Inflammatory macrophage (primary cell): ENCODE measurements at regions not wholly inside any gene's neighbourhood (a gene's known extent, or its start where the extent isn't known, plus 50 kb on each side); places are given as distances from the start of the nearest gene placed in this dataset.
"Not testable (repeated sequence)": the region's sequence is repeated elsewhere in the genome, so short reads cannot be mapped to it uniquely, and the experiment has no call there.

ENCODE experiments used
- DNase-seq, 2 donors: peaks; one replicate each; pipeline ENCODE4 v3.0.0-alpha.2; 2020 to 2022

GRCh38 chr18:60894254-60894945, 438.8 kb upstream of the CDH20 start:
- DNase-seq: no peak

DNA sequence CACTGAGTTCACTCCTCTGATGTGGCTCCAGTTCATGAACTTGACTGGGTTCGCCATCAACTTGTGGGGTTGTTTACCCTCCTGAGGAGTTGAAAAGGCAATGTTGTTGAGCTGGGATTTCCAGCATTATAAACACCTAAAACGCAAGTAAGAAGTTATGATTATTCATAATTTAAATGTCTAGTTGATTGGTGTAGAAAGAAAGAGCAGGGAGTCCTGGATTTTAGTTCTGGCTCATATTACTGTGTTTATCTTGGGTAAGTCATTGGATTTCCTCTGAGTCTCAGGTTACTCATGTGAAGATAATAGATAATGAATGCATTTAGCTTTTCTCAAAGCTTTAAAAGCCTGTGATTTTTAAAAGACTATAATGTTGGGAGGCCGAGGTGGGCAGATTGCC, 438.0 kb upstream of the CDH20 start:
- DNase-seq: no peak

DNA sequence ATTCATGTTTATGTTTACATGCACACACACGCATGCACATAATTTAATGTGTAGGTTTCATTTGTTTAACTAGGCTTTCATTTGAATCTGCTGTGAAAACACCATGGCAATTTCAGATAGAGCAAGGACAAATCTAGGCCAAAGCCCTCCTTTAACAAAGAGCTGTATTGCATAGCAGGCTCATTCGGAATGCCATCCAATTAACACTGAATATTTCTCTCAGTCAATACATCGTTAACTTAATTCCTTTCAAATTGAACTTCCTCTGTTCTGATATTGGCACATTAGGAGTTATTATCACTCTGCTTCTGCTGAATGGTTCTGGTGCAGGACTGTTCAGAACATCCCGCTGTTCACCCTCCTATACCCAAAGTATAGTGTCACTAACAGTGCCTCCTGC, 435.1 kb upstream of the CDH20 start:
- DNase-seq: no peak

DNA sequence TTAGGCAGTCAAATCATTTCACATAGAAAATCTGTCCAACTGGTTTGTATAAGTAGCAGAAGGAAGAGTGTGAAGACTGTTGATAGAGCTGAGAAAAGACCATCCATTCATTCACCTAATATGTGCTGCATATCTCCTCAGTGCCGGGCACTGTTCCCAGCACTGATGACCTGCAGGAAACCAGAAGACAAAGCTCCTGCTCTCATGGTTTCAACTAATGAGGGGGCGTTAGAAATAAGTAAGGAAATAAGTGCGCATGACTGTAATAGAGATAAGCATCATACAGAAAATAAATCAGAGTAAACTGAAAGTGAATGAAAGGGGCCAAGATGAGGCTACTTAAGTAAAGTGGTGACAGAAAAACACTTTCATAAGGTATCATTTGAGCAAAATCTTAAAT, 427.5 kb upstream of the CDH20 start:
- no peak for DNase-seq

- no peak for DNase-seq
Measured at GRCh38 chr18:60910534-60910933, 422.7 kb upstream of the CDH20 start.

DNA sequence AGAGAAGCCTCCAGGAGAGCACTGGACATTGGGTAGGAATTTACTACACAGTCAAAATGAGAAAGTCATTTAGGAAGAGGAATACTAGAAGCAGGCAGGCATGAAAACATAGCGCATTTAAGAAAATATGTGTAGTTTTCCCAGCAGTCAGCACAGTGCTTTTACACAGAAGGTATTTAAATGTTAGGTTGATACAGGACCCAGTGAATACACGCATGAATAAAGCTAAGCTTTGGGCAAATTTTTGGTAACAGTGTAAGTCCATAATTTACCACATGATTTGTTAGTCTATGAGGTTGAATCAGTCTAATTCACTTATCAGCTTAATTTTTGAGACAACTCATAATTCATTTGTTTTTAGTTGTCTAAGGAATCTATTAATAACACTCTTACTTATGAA, 421.7 kb upstream of the CDH20 start:
- DNase-seq: no peak

DNA sequence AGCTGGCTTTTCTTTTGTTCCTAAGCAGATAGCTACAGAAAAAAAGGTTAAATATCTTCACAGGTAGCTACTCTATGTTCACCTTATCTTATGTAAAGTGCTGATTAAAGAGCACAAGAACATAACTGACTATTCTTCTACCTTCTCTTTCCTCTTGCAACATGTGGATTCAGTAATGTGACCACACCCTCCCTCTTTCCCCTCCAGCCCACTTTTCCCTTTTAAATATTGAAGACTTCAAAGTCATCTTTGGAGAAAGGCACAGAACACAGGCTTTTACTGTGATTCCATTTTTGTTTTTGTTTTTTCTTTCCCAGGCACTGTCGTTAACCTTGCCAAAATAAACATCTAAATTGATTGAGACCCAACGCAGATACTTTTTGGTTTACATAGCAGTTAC, 418.1 kb upstream of the CDH20 start:
- no peak for DNase-seq

- not testable (repeated sequence) for DNase-seq
Measured at GRCh38 chr18:60918862-60919261, 414.4 kb upstream of the CDH20 start.

GRCh38 chr18:60925892-60926291, 407.3 kb upstream of the CDH20 start:
- DNase-seq: no peak

DNA sequence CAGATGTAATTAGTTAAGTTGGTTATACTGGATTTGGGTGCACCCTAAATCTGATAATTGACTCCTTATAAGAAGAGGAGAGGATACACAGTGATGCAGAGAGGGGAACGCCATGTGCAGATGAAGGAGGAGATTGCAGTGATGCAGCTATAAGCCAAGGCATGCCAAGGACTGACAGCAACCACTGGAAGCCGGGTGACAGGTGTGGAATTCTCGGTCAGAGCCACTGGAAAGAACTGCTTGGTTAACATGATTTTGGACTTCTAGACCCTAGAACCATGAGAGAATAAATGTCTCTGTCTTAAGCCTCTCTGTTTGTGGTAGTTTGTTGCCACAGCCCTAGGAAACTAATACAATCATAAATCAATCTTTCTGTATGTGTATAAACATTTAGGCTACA, 403.3 kb upstream of the CDH20 start:
- no peak for DNase-seq

DNA sequence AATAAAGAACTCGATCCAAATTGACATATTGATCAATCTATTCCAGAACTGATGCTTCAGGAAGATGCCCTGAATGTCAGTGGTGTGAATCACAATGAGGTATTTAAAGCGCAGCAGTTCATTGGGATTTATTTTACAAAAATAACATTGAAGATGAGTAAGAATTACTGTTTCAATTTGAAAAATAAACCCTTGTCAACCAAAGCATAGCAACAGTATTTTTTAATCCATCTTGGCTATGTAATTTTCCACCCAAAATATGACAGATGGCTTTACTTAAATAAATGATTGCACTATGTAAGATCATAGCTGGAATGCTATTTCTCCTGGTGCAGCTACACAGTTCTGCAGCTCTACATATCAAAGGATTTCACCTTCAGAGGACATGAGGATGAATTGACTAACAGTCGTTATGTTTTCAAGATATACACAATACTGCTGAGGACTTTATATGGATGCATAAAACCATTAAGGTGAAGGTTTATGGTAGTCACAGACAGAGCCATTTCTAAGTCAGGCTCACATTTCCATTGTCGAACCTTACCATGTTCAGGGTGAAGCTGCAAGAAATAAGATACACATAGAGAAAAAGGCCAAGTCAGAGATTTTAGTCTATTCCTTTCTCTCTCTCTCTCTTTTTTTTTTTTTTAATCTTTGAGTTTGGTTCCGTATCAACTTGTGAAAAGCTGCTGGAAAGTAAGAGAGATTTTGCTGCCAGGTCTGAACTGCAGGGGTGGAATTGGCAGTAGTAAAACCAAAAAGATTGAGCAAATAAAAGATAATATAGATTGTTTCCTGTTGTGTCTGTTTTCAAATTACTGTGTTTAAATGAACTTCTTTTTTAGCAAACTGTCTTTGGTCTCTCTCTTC, 398.0 kb upstream of the CDH20 start:
- DNase-seq: no peak

- no peak for DNase-seq
Measured at GRCh38 chr18:60936101-60936500, 397.1 kb upstream of the CDH20 start.

DNA sequence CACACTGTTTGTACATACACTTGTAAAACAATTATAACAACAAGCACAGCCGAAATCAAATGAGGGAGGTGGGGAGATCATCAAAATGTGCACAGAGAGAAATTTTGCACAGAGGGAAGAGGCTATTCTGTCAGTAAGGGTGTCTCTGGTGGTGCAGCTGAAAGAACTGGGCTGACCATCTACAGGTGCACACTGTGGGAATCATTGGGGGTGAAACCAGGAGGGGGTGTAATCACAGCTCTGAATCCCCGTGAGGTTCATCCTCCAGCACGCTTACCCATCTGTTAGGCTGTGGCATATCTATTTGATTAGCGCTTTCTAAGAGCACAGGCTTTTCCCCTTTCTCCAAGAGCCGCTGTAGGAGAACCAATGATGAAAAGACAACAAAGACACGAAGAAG, 389.9 kb upstream of the CDH20 start:
- no peak for DNase-seq

DNA sequence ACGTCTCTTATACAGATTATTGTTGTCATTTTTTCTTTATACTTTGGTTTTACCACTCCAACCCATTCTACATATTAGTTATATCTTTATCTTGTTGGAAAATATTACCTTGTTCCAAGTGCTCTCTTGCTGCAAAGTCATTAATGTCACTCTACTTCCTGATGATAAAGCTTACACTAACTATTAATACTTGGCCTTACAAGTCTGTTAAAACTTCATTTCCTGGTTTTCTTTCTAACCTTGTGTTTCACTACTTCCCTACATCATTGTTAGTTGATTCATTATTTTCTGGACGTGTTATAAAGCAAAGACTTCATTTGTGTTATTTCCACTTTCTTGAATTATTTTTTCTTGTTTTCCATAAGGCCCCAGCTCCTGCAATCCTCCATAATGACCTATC, 382.6 kb upstream of the CDH20 start:
- DNase-seq: no peak

DNA sequence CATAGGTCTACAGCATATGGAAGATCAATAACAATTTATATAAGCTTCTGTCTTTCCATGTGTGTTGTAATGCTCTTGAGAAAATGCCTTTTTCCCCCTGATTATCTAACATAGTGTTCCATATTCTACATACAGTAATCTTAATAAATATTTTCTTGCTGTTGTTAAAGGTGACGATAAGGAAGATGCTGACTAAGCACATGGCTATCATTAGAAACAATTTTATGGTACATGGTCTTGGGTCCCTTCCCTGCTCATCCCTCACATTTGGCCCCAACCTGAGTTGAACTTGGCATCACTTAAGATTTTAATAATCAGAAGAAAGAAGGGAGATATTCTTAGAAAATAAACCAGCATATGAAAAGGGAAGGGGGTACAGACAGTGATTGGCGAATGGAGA, 382.1 kb upstream of the CDH20 start:
- no peak for DNase-seq

- no peak for DNase-seq
Measured at GRCh38 chr18:60962625-60963024, 370.6 kb upstream of the CDH20 start.

DNA sequence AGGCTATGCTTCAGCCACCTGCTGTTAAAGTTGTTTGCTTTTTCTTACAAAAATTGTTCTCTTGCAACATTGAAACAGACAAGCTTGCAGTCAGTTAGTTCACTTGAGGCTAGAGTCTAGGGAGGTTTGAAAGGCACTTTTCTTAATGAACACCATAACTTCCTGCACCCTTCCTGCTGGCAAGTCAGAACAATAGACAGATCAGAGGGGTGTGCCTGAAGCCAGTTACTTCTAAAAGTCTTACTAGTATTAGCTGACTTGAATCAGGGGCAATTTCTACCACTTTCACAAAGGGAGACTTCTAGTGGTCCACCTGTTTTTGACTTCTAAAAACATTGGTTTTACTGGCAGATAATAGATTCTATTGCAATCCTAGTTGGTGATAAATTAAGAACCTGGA, 367.4 kb upstream of the CDH20 start:
- no peak for DNase-seq

DNA sequence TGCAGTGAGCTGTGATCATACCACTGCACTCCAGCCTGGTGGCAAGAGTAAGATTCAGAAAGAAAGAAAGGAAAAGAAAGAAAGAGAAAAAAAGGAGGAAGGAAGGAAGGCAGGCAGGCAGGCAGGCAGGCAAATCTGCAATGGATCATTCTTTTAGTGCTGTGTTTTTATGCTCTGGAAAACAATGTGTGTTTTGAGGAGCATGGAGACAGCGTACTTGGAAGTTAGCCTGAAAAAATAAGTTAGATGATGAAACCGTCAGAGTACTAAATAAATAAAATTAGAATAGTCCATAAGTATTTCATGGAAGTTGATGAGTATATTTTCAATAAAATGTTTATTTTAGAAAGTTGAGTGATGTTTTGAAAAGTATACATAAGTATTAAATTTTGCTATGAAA, 366.4 kb upstream of the CDH20 start:
- no peak for DNase-seq

DNA sequence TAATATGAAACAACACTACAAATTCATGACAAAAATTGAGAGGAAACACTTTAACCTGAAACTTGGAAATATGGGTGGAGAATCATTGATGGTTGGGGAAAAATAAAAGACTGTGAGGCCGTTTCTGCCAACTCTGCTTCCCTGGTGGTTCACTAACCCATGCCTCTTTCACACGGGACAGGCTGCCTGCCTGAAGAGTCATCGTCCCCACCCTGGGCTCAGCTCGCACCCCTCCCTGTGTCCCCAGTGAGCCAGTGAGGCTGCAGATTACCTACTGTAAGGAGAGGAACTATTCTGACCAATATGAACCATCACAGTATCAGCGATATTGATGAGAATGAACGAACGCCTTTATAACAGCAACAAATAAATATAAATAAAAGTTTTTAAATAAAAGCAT, 357.8 kb upstream of the CDH20 start:
- no peak for DNase-seq

DNA sequence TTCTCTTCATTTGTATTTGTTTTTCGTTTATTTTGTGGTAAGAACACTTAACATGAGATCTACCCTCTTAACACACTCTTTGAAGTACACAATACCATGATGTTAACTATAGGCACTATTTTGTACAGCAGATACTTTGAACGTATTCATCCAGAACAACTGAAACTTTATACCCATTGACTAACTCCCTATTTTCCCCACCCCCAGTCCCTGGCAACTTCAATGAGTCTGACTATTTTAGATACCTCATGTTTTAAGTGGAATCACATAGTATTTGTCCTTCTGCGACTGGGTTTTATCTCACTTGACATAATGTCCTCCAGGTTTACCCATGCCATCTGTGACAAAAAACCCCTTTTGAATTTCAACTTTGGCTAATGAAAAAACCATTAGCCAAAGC, 356.3 kb upstream of the CDH20 start:
- DNase-seq: no peak

DNA sequence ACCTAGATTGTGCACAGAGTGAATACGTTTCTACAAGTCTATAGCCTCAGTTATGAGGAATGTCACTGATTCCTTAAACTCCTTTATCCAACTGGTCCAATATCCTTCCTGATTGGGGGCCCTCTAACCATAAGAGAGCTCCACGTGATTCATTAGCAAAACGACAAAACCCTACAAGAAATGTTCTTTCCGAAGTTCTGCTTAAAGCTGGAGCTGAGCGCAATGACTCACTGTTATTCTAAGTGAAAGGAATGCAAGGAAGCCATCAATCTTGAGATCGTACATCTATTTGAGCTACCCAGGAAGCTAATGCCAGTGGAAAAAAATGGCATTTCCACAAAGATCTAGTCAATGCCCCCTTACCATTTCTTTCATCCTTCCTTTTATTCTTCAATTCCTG, 354.9 kb upstream of the CDH20 start:
- DNase-seq: no peak

DNA sequence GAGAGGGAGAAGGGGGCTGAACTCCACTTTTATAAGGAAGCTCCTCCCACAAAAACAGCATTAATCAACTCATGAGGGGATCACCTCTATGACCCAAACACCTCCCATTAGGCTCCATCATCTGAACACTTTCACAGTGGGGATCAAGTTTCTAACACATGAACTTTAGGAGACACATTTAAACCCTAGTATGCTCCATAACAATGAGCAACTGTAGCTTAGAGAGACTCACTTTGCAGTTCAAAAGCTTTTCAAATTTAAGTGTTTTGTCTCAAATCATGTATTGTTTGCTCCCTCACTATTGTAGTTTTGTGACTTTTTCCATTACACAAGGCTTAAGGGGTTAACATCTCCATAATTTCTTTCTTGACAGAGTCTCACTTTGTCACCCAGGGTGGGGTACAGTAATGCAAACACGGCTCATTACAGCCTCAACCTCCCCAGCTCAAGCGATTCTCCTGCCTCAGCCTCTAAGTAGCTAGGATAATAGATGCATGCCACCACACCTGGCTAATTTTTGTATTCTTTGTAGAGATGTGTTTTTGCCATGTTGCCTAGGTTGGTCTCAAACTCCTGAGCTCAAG, 352.7 kb upstream of the CDH20 start:
- no peak for DNase-seq

DNA sequence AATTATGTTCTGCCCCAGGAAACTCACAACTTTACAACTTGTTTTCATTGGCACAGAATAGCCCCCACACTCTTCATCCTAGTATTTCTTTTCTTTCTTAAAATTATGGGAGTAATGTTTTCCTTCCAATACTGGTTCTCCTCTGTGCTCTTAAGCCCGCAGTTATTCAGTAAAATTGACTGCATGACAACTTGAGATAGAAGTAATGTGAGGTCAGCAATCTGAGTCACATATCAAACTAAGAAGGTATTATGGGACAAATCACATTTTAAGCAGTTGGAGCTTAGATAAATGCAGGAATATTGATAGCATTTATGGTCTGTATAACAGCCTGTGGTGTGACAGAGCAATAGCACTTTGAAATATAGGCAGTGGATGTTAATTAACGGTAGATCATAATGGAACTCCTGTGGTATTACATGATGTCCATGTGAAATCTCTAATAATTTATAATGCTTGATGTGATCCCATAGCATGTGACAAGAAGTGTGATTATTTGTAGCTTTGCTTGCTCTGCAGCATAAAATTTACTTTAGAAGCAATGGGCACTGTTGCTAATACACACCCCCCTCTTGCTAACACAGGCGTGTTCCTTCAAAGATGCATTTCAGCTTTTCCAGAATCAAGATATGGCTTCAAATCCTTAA, 351.4 kb upstream of the CDH20 start:
- DNase-seq: no peak

DNA sequence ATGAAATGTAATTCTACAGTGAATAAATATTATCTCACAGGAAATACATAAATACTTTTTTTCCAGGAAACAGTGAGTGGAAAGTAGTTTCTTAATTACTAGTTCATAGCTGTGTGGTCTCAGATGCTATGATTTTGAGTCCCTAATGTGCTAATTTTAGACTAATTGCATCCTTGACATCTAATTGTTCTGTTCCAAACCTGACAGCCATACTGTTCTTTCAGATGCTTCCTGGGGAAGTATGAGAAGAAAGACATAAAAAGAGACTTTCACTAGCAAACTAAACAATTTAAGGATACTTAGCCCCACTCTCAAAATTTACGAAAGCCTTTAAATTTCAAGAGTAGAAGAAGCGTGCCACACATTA, 350.9 kb upstream of the CDH20 start:
- DNase-seq: no peak
